GM19324 (cell line): ENCODE measurements at regions not wholly inside any gene's neighbourhood (a gene's known extent, or its start where the extent isn't known, plus 50 kb on each side); places are given as distances from the start of the nearest gene placed in this dataset.

Experiments
- ATAC-seq: cut with Tn5 transposase; IDR thresholded peaks from one replicate; pipeline ENCODE4 v1.9.1; 2021; ENCODE audit warnings: mild to moderate bottlenecking, moderate library complexity; ENCODE audit not compliant: unreplicated experiment, low FRiP score

- no peak for ATAC-seq
These were observed 92.5 kb downstream of the ARL4A start for GRCh38 chr7:12779947-12780346.

- no peak for ATAC-seq
These were observed 96.1 kb downstream of the ARL4A start for GRCh38 chr7:12783421-12784095.

DNA sequence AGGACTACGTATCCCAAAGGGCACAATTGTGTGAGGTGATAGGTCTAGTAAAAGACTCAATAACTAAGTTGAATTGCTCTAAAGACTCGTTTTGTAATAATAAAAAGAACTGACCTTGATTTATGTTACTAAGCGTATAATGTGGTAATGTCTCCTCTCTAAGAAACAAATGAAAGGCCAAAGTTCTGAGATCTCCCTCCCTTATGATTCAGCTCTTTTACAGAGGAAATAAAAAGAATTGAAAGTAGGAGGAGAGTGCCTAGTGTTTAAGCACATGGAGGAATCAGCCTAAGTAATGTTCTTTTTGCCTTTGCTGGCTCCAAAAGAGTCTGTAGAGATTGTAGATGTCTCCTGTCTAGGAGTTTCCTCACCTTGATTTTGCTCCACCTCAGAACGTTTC lies 98.0 kb downstream of the ARL4A start:
- no peak for ATAC-seq

DNA sequence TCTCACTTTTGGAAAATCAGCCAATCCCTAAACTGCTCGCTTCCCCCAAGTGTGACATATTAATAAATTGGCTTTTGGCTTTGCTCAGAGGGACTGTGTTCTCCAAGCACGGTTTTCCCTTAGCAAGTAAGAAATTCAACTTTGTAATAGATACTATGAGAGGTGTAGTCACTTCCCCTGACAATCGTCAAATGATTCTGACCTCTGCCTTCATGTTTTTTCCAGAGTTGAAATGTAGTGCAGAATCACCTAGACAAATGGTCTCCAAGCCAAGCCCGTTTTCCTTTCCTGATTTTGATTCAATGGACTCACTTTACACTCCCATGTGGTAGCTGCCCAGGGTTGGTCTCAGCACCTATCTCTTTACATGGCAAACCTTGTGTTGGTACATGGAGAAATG lies 99.1 kb downstream of the ARL4A start:
- no peak for ATAC-seq

DNA sequence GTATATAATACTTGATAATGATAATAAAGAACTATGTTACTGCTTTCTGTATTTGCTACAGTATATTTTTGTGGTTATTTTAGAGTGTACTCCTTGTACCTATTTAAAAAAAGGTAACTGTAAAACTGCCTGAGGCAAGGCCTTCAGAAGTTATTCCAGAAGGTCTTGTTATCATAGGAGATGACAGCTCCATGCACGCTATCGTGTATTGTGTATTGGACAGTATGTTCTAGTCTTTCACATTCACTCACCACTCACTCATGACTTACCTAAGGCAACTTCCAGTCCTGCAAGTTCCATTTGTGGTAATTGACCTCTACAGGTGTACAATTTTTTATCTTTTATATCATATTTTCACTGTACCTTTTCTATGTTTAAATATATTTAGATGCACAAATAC lies 100.7 kb downstream of the ARL4A start:
- ATAC-seq, result no peak

- ATAC-seq, result no peak
These were observed 101.2 kb downstream of the ARL4A start for GRCh38 chr7:12788591-12788990.

DNA sequence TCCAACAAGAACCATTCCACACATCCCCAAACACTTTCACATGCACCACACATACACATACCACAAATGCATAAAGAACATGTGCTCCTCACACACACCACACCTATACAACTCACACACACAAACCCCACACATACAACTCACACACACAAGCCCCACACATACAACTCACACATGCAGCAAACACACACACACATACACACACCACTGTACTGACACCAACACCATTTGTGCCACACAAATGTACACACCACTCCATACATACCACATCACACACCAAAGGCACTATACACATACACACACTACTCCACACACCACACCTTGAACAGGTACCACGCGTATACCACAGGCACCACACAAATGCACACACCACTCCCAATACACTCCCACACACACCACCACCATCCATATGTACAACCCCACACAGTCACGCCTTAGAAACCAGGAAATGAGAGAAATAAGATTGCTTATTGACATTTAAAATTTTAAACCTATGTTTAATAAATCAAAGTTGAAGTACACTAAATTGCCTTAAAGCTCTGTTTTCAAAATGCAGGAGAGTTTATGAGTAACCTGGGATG lies 107.4 kb downstream of the ARL4A start:
- no peak for ATAC-seq

DNA sequence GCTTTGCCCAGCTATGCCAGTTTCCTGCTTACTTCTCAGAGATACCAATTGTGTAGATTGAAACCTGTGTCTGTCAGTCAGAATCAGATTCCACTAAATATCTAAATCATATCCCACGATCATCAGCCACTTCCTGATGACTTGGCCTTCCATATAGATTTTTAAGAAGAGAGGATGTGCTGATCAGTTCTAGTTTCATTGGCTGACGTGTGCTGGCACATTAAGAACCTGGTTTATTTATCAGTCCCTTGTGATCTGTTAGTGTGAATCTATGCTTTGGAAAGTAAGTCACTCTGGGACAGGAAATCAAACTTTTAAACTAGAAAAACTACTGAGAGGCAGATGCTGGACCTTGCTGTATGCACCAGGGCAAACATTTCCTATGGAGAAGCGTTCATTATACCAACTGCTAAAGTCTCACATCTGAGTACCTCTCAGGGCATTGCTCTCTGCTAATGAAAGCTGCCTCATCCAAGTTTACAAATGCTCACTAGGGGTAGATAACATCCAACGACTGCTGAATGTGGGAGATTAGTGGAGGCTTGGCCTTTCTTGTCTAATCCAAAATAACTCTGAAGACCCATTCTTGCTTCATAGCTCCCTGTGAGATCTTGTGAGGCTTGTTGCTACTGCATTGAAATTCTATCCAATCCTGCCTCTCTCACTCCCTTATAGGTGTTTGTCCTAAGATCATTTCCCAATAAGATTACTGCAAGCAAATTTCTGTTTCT lies 109.1 kb downstream of the ARL4A start:
- no peak for ATAC-seq

DNA sequence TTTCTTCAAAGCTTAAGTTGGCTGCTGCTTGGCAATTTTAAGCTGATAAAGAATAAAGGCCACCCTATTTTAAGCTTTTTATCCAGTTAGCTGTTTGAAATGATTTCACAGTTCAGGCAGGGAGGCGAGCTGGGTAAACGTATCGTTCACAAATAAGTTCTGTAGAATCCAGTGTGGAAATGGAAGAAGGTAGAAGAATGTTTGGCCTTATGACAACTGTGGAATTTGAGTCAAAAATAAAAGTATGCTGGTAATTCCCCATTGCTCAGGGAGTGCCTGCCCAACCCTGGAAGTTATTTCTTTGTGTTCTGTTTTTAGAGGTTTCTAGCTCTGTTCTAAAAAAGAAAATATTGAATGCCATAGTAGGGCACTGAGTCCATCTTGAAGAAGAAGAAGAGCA lies 113.1 kb downstream of the ARL4A start:
- no peak for ATAC-seq

- no peak for ATAC-seq
These were observed 113.7 kb downstream of the ARL4A start for GRCh38 chr7:12801107-12801506.

DNA sequence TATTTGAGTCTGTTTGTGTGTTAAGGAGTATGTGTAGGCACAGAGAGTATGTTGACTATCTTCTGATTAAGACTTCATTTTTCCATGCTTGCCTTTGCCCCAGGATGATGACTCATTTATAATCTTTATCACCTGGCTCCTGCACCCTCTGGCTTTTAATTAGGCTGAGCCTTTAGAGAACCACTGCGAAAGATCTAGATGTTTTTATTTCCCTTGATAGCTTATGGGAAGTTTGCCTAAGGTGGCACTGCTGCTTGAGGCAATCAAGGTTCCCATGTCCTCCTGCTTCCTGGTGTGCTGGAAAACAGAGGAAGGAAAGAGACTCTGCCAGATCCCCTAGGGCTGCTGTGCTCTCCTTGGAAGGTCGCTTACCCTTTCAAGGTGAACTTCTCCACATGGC lies 114.6 kb downstream of the ARL4A start:
- ATAC-seq, result no peak

DNA sequence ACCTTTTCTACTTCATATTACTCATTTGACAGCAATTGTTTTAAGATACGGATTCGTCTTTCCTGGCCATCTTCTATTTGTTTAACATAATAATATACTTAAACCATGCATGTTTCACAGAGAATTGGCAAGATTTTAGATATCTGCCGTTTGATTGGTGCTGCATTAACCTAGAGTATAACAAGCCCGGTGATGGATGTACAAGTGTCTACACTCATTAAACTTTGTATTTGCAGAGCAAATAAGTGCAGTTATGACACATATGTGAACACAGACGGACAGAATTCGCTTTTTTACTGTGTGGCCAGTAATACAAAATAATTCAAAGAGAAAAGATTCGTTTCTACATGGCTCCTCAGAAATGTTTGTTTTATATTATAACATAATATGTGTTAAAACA lies 116.1 kb downstream of the ARL4A start:
- no peak for ATAC-seq

DNA sequence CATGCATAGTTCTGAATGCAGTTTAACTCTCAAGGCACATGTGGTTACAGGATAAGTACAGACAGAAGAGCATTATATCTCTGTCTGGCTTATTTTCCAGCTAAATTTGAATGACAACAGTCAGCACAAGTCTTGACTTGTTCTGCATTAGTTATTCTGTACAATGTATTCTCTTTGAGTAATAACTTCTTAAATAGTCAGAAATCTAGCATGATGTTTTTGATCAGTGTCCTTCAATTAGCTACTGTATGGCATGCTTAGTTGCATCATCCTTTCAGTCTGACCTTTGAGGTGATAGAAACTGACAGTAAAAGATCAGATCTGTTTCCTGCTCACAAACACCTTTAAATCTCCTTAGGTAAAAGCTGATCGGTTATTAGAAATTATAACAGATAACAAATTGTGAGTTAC lies 118.1 kb downstream of the ARL4A start:
- no peak for ATAC-seq

- ATAC-seq, result no peak
These were observed 118.5 kb downstream of the ARL4A start for GRCh38 chr7:12805957-12806356.

DNA sequence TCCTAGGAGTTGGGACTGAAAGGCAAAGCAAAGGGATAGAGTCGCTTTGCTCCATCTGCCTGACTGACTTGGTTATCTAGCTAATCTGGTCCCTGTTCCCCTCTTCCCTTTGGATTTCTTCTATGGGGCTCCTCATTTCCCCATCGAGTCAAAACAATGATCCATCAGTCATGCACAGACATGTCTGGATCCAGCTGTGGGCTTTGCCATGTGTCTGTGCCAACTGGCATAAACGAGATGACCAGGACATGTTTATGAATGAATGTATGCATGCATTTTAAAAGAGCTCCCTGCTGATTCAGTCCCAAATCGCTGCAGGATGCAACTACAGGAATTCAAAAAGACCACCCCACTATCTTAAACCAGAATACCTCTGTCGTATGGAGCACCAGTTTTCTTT lies 122.0 kb downstream of the ARL4A start:
- no peak for ATAC-seq

DNA sequence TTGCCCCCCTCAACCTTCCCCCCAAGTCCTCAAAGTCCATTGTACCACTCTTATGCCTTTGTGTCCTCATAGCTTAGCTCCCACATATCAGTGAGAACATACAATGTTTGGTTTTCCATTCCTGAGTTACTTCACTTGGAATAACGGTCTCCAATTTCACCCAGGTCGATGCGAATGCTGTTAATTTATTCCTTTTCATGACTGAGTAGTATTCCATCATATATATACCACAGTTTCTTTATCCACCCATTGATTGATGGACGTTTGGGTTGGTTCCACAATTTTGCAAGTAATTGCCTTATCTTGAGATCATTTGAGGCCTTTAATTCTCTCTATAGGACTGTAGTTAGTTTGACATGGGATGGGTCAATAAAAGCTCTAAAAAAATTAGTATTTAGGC lies 124.7 kb downstream of the ARL4A start:
- ATAC-seq, result no peak

GRCh38 chr7:12814107-12814506 lies 126.7 kb downstream of the ARL4A start:
- no peak for ATAC-seq

DNA sequence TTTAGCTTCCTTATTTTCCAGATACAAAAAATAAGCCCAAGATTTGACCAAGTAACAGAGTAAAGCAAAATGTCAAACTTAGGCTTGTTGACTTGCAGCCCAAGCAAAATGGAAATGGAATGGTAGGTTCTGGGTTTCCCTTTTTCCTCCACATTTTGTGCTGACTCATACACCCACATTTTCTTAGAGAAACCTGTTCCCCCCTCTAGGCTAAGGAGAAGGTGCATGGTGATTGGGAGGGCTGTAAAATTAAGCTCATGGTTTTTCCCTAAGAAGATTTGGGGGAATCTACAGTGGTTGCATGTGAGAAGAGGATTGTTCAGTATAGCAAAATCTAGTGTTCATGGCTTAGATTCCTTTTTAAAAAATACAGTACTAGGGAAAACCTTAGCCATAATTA lies 127.4 kb downstream of the ARL4A start:
- ATAC-seq, result no peak

DNA sequence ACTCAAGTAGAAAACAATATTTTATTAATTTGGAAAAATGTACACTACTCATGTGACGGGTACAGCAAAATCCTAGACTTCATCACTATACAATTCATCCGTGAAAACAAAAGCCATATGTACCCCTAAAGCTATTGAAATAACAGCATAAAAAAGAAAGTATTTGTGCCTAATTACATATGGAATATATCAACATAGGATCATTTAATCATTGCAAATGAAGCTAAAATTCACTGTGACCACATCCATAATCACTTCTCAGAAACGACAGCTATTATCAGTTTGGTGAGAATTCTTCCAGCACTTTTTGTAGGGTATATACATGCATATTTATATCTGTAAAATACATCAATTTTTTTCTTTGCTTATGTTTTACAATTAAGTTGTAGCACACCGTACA lies 128.0 kb downstream of the ARL4A start:
- ATAC-seq, result no peak

DNA sequence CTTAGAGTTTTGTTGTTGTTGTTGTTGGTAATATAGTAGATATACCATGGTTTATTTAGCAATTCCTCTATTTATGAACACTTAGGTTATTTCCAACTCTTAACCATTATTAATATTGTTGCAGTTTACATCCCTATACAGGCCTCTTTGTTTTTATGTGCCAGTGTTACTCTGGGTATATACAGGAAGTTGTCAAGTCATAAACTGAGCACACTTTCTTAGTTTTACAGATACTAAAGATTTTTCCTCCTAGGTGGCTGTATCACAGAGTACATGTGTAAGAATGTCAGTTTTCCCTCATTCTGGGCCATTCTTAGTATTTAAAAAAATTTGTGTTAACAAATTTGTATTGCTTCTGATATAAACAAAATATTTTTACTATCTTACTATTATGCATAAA lies 128.4 kb downstream of the ARL4A start:
- ATAC-seq, result no peak

DNA sequence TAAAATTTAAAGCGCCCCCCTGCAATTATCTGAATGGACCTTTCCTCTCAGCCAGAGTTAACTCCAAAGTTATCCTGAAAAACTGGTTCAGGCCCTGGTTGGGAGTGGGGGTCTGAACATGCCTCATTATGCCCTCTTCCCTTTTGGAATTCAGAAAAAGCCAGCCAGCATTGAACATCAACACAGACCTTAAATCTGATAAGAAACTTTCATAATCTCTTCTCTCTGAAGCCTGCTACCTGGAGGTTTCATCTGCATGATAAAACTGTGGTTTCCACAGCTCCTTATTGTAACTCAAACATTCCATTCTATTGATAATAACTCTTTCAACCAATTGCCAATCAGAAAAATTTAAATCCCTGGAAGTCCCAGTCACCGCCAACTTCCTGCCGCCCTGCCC lies 133.3 kb downstream of the ARL4A start:
- ATAC-seq, result no peak

DNA sequence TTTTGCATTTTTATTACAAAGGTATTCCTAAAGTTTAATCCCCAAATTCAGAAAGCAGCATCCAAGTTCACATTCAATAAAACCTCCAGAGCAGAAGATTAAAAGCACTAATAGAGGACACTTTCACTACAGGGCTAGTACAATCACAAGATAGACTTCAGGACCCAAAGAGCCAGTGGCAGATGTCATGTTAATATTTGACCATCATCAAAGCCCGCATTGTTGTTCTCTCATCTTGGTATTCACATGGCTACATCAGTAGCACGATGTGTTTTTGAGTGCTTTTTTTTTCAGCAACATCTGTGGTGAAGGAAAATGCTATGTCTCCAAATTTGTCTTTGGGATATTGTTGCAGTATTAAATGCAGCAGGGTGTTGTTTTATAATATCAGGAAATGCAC lies 134.3 kb downstream of the ARL4A start:
- no peak for ATAC-seq
